Left ventricle myocardium inferior (tissue), 1 donor: ENCODE measurements at regions not wholly inside any gene's neighbourhood (a gene's known extent, or its start where the extent isn't known, plus 50 kb on each side); places are given as distances from the start of the nearest gene placed in this dataset.

ENCODE experiments used
- DNase-seq: peaks from one replicate; pipeline ENCODE4 v3.0.0-alpha.2; 2020
- H3K27ac ChIP-seq: fragments of 200-600 bp; replicated peaks from 2 replicates; pipeline ENCODE4 v1.8.0; 2021
- H3K27me3 ChIP-seq: fragments of 200-600 bp; 2 replicates; pipeline ENCODE4 v1.8.0; 2021; ENCODE audit warnings: low read depth
- H3K36me3 ChIP-seq: fragments of 200-600 bp; 2 replicates; pipeline ENCODE4 v1.8.0; 2021
- H3K4me1 ChIP-seq: fragments of 200-600 bp; 2 replicates; pipeline ENCODE4 v1.8.0; 2021
- H3K4me3 ChIP-seq: fragments of 200-600 bp; 2 replicates; pipeline ENCODE4 v1.8.0; 2021; ENCODE audit warnings: mild to moderate bottlenecking, moderate library complexity
- H3K9me3 ChIP-seq: fragments of 200-600 bp; replicated peaks from 2 replicates; pipeline ENCODE4 v1.8.0; 2021
- CTCF ChIP-seq: fragments of 200-600 bp; IDR thresholded peaks from 2 replicates; pipeline ENCODE4 v1.8.0; 2021; ENCODE audit warnings: antibody characterized with exemption, mild to moderate bottlenecking, borderline replicate concordance
- intact Hi-C: fragments of 100-400 bp; cut with micrococcal nuclease; formaldehyde crosslinking; loops from one replicate; pipeline ENCODE4 v1.11.0; 2022
- donor health status: DM: no; HTN: yes; CAD: no; lungs with severe emphysema.

- Histone ChIP-seq H3K4me3 (no peak overlapping the region), H3K27ac (no peak overlapping the region), H3K27me3 (no peaks in the 10 kb centered on the region), H3K36me3 (no peaks in the 10 kb centered on the region), H3K4me1 (peaks cover 3% of the 10 kb centered on the region), H3K9me3 (no peaks in the 10 kb centered on the region)
- DNase-seq: no peak
- TF ChIP-seq CTCF: no peak
- intact Hi-C loops: no loop called here
Observed at GRCh38 chr7:50941525-50941924, 158.8 kb upstream of the GRB10 start.

GRCh38 chr7:50940621-50941020 is 157.9 kb upstream of the GRB10 start:
- Histone ChIP-seq H3K9me3 (peaks cover 4% of the 10 kb centered on the region), H3K27me3 (no peaks in the 10 kb centered on the region), H3K27ac (no peak overlapping the region), H3K4me3 (no peak overlapping the region), H3K36me3 (no peaks in the 10 kb centered on the region), H3K4me1 (peaks cover 3% of the 10 kb centered on the region)
- no peak for TF ChIP-seq CTCF
- no peak for DNase-seq
- intact Hi-C loops: no loop called here

- no peak overlapping the region for H3K4me3 ChIP-seq
- peaks cover 3% of the 10 kb centered on the region for H3K4me1 ChIP-seq
- no peak for DNase-seq
- H3K9me3 ChIP-seq: peaks cover 11% of the 10 kb centered on the region
- TF ChIP-seq CTCF: no peak
- H3K27ac ChIP-seq: no peak overlapping the region
- intact Hi-C loops: no loop called here
- H3K36me3 ChIP-seq: no peaks in the 10 kb centered on the region
- H3K27me3 ChIP-seq: no peaks in the 10 kb centered on the region
Observed at GRCh38 chr7:50939021-50939420, 156.3 kb upstream of the GRB10 start.

GRCh38 chr7:50937727-50938126 is 155.0 kb upstream of the GRB10 start:
- Histone ChIP-seq H3K27ac (no peak overlapping the region), H3K4me3 (no peak overlapping the region), H3K36me3 (no peaks in the 10 kb centered on the region), H3K9me3 (peaks cover 16% of the 10 kb centered on the region), H3K27me3 (no peaks in the 10 kb centered on the region), H3K4me1 (peaks cover 3% of the 10 kb centered on the region)
- intact Hi-C loops: no loop called here
- no peak for DNase-seq
- TF ChIP-seq CTCF: no peak

GRCh38 chr7:50926049-50926448 is 143.4 kb upstream of the GRB10 start:
- peaks cover 15% of the 10 kb centered on the region for H3K9me3 ChIP-seq
- H3K36me3 ChIP-seq: no peaks in the 10 kb centered on the region
- DNase-seq: no peak
- no peaks in the 10 kb centered on the region for H3K27me3 ChIP-seq
- H3K4me3 ChIP-seq: no peak overlapping the region
- intact Hi-C loops: no loop called here
- TF ChIP-seq CTCF: no peak
- no peaks in the 10 kb centered on the region for H3K4me1 ChIP-seq
- no peak overlapping the region for H3K27ac ChIP-seq

- Histone ChIP-seq H3K27me3 (no peaks in the 10 kb centered on the region), H3K36me3 (no peaks in the 10 kb centered on the region), H3K9me3 (peaks cover 13% of the 10 kb centered on the region), H3K4me3 (no peak overlapping the region), H3K4me1 (no peaks in the 10 kb centered on the region), H3K27ac (no peak overlapping the region)
- intact Hi-C loops: no loop called here
- no peak for TF ChIP-seq CTCF
- DNase-seq: no peak
Observed at GRCh38 chr7:50923476-50923875, 140.8 kb upstream of the GRB10 start.
